ENCODE measurements at regions not wholly inside any gene's neighbourhood (a gene's known extent, or its start where the extent isn't known, plus 50 kb on each side); places are given as distances from the start of the nearest gene placed in this dataset.

- H3K36me3 ChIP-seq (ENCODE audit: control insufficient read depth, insufficient read depth, low read length): no peaks in the 10 kb centered on the region
- H3K27ac ChIP-seq (ENCODE audit: insufficient read depth, low read length): no peak overlapping the region
- no peak for DNase-seq (ENCODE audit: low read depth in 2 of 2)
- H4K20me1 ChIP-seq (ENCODE audit: control insufficient read depth, extremely low read depth, insufficient read depth, low read length): no peaks in the 10 kb centered on the region
- no peaks in the 10 kb centered on the region for H3K27me3 ChIP-seq (ENCODE audit: control insufficient read depth, insufficient read depth, low read length)
- no peak overlapping the region for H3K4me2 ChIP-seq (ENCODE audit: extremely low read depth, insufficient read depth, low read length)
- TF ChIP-seq CTCF (conservative IDR thresholded peaks at IDR 0.05 in 1 of 2, IDR thresholded peaks at IDR 0.05 in 1 of 2; ENCODE audit: low read depth in 1 of 2, low read length in 2 of 2) (no peak), EZH2 (IDR thresholded peaks at IDR 0.05; ENCODE audit: low read length, missing control alignments) (no peak)
- no peak overlapping the region for H2AFZ ChIP-seq (ENCODE audit: low read length)
- no peaks in the 10 kb centered on the region for H3K79me2 ChIP-seq (ENCODE audit: control insufficient read depth, insufficient read depth, low read length)
- H3K4me3 ChIP-seq (replicated peaks in 1 of 4; ENCODE audit: control extremely low read depth in 1 of 4, insufficient read depth in 1 of 4, low read depth in 3 of 4, low read length in 4 of 4): no peak overlapping the region
- H3K9ac ChIP-seq (ENCODE audit: insufficient read depth, low read length): no peak overlapping the region
- H3K9me3 ChIP-seq (ENCODE audit: control insufficient read depth, insufficient read depth, low read depth, low read length): no peaks in the 10 kb centered on the region
- H3K4me1 ChIP-seq (ENCODE audit: control insufficient read depth, extremely low read depth, insufficient read depth, low read length): peaks cover 5% of the 10 kb centered on the region
Measured at GRCh38 chr10:30748152-30748973, 118.8 kb upstream of the LYZL2 start.

- Histone ChIP-seq H3K27me3 (ENCODE audit: control insufficient read depth, insufficient read depth, low read length) (no peaks in the 10 kb centered on the region), H3K79me2 (ENCODE audit: control insufficient read depth, insufficient read depth, low read length) (no peaks in the 10 kb centered on the region), H4K20me1 (ENCODE audit: control insufficient read depth, extremely low read depth, insufficient read depth, low read length) (no peaks in the 10 kb centered on the region), H3K4me3 (replicated peaks in 1 of 4; ENCODE audit: control extremely low read depth in 1 of 4, insufficient read depth in 1 of 4, low read depth in 3 of 4, low read length in 4 of 4) (no peak overlapping the region), H2AFZ (ENCODE audit: low read length) (no peak overlapping the region), H3K9me3 (ENCODE audit: control insufficient read depth, insufficient read depth, low read depth, low read length) (no peaks in the 10 kb centered on the region), H3K4me1 (ENCODE audit: control insufficient read depth, extremely low read depth, insufficient read depth, low read length) (peaks cover 5% of the 10 kb centered on the region), H3K36me3 (ENCODE audit: control insufficient read depth, insufficient read depth, low read length) (no peaks in the 10 kb centered on the region), H3K9ac (ENCODE audit: insufficient read depth, low read length) (no peak overlapping the region), H3K4me2 (ENCODE audit: extremely low read depth, insufficient read depth, low read length) (no peak overlapping the region), H3K27ac (ENCODE audit: insufficient read depth, low read length) (no peak overlapping the region)
- TF ChIP-seq EZH2 (IDR thresholded peaks at IDR 0.05; ENCODE audit: low read length, missing control alignments) (no peak), CTCF (conservative IDR thresholded peaks at IDR 0.05 in 1 of 2, IDR thresholded peaks at IDR 0.05 in 1 of 2; ENCODE audit: low read depth in 1 of 2, low read length in 2 of 2) (no peak)
- DNase-seq (ENCODE audit: low read depth in 2 of 2): peak; percentile 51 to 79
Measured at GRCh38 chr10:30747633-30748032, 118.1 kb upstream of the LYZL2 start.

GRCh38 chr10:30745953-30746352, 116.4 kb upstream of the LYZL2 start:
- H3K4me1 ChIP-seq (ENCODE audit: control insufficient read depth, extremely low read depth, insufficient read depth, low read length): no peaks in the 10 kb centered on the region

More at GRCh38 chr10:30745953-30746352, 116.4 kb upstream of the LYZL2 start:
- DNase-seq (ENCODE audit: low read depth in 2 of 2): no peak
- no peaks in the 10 kb centered on the region for H3K79me2 ChIP-seq (ENCODE audit: control insufficient read depth, insufficient read depth, low read length)
- no peak overlapping the region for H3K9ac ChIP-seq (ENCODE audit: insufficient read depth, low read length)
- no peaks in the 10 kb centered on the region for H4K20me1 ChIP-seq (ENCODE audit: control insufficient read depth, extremely low read depth, insufficient read depth, low read length)
- no peak overlapping the region for H3K4me2 ChIP-seq (ENCODE audit: extremely low read depth, insufficient read depth, low read length)
- H3K27me3 ChIP-seq (ENCODE audit: control insufficient read depth, insufficient read depth, low read length): no peaks in the 10 kb centered on the region
- H2AFZ ChIP-seq (ENCODE audit: low read length): no peak overlapping the region
- no peak for TF ChIP-seq CTCF (conservative IDR thresholded peaks at IDR 0.05 in 1 of 2, IDR thresholded peaks at IDR 0.05 in 1 of 2; ENCODE audit: low read depth in 1 of 2, low read length in 2 of 2)
- TF ChIP-seq EZH2 (IDR thresholded peaks at IDR 0.05; ENCODE audit: low read length, missing control alignments): no peak
- no peaks in the 10 kb centered on the region for H3K36me3 ChIP-seq (ENCODE audit: control insufficient read depth, insufficient read depth, low read length)
- H3K27ac ChIP-seq (ENCODE audit: insufficient read depth, low read length): no peak overlapping the region
- no peaks in the 10 kb centered on the region for H3K9me3 ChIP-seq (ENCODE audit: control insufficient read depth, insufficient read depth, low read depth, low read length)
- H3K4me3 ChIP-seq (replicated peaks in 1 of 4; ENCODE audit: control extremely low read depth in 1 of 4, insufficient read depth in 1 of 4, low read depth in 3 of 4, low read length in 4 of 4): no peak overlapping the region
